Neural cell (in vitro differentiated cells): ENCODE measurements at regions not wholly inside any gene's neighbourhood (a gene's known extent, or its start where the extent isn't known, plus 50 kb on each side); places are given as distances from the start of the nearest gene placed in this dataset.

Experiments
- EP300 ChIP-seq: fragments of 450-650 bp; conservative IDR thresholded peaks from 2 replicates; pipeline ENCODE4 v1.6.1; 2014; ENCODE audit warnings: antibody characterized with exemption, mild to moderate bottlenecking, moderate library complexity; ENCODE audit not compliant: poor library complexity, severe bottlenecking
- EZH2 ChIP-seq: fragments of 200-600, 300-800 bp; shearing (Covaris generic), sonication (generic); IDR thresholded peaks from 2 replicates; pipeline ENCODE4 v1.6.1; 2014; ENCODE audit warnings: antibody characterized with exemption, low read length, borderline replicate concordance, mild to moderate bottlenecking; ENCODE audit not compliant: insufficient read depth, poor library complexity, severe bottlenecking
- POLR2AphosphoS5 ChIP-seq: IDR thresholded peaks from 2 replicates; pipeline ENCODE4 v1.6.1; 2012
- TF ChIP-seq, protein P1 (sequence below): fragments of 450-650 bp; IDR thresholded peaks from 2 replicates; pipeline ENCODE4 v1.5.1; 2014; ENCODE audit warnings: antibody characterized with exemption, mild to moderate bottlenecking, moderate library complexity; ENCODE audit not compliant: poor library complexity, severe bottlenecking

DNA sequence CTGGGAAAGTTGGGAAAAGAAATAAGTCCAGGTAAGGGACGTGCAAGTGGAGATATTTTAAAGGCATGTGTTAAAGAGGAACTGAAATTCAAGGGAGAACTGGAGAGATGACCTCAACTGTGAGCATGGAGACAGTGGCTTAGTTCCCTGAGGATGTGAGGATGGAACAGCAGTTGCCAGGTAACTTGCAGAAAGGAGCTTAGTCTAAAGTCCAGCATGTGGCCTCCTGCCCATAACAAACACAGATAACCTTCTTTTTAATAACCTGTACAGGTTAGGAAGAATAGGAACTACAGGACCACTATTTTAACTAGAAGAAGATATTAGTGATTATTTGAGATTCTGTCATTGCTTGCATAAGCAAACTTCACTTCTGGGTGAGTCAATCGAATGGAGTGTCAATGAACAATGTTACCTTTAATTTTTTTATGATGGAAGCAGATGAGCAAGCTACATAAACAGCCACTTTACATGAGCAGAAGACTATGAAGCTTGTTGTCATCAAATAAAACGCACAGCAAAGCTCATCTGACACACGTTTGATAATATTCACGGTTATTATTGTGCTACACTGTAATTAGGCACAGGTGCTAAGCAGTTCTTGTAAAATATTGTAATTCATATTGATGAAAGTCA, 291.7 kb upstream of the DDHD1 start:
- TF ChIP-seq, protein P1, sequence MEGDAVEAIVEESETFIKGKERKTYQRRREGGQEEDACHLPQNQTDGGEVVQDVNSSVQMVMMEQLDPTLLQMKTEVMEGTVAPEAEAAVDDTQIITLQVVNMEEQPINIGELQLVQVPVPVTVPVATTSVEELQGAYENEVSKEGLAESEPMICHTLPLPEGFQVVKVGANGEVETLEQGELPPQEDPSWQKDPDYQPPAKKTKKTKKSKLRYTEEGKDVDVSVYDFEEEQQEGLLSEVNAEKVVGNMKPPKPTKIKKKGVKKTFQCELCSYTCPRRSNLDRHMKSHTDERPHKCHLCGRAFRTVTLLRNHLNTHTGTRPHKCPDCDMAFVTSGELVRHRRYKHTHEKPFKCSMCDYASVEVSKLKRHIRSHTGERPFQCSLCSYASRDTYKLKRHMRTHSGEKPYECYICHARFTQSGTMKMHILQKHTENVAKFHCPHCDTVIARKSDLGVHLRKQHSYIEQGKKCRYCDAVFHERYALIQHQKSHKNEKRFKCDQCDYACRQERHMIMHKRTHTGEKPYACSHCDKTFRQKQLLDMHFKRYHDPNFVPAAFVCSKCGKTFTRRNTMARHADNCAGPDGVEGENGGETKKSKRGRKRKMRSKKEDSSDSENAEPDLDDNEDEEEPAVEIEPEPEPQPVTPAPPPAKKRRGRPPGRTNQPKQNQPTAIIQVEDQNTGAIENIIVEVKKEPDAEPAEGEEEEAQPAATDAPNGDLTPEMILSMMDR, result no peak
- TF ChIP-seq EZH2, result no peak
- no peak for TF ChIP-seq POLR2AphosphoS5
- no peak for TF ChIP-seq EP300
